Spleen (tissue), 11 donors: ENCODE measurements at regions not wholly inside any gene's neighbourhood (a gene's known extent, or its start where the extent isn't known, plus 50 kb on each side); places are given as distances from the start of the nearest gene placed in this dataset.

ENCODE experiments used
- DNase-seq: peaks from one replicate; pipeline ENCODE4 v3.0.0-alpha.2; 2020
- H3K27ac ChIP-seq, 8 donors: fragments of 200-600 bp; sonication (generic) in 7 of 8; 1 replicate in 4 of 8; 2 replicates in 4 of 8; pipeline versions ENCODE4 v1.5.0 to v1.8.0; 2016 to 2021; ENCODE audit warnings: inconsistent platforms in 4 of 8, mild to moderate bottlenecking in 4 of 8, moderate library complexity in 1 of 8
- H3K27me3 ChIP-seq, 7 donors: fragments of 200-600 bp; sonication (generic) in 6 of 7; replicated peaks in 1 of 7; 1 replicate in 4 of 7; 2 replicates in 3 of 7; pipeline versions ENCODE4 v1.5.0 to v1.8.0; 2016 to 2021; ENCODE audit warnings: inconsistent platforms in 3 of 7, mild to moderate bottlenecking in 1 of 7
- H3K36me3 ChIP-seq, 6 donors: fragments of 200-600 bp; sonication (generic) in 5 of 6; 1 replicate in 4 of 6; 2 replicates in 2 of 6; pipeline versions ENCODE4 v1.5.0 to v1.8.0; 2016 to 2021; ENCODE audit warnings: inconsistent platforms in 2 of 6
- H3K4me1 ChIP-seq, 6 donors: fragments of 200-600 bp; sonication (generic) in 5 of 6; 1 replicate in 3 of 6; 2 replicates in 3 of 6; pipeline versions ENCODE4 v1.5.0 to v1.8.0; 2016 to 2021; ENCODE audit warnings: inconsistent platforms in 3 of 6
- H3K4me3 ChIP-seq, 8 donors: fragments of 200-600 bp; sonication (generic) in 7 of 8; 1 replicate in 4 of 8; 2 replicates in 4 of 8; pipeline versions ENCODE4 v1.5.0 to v1.8.0; 2016 to 2021; ENCODE audit warnings: inconsistent platforms in 4 of 8, mild to moderate bottlenecking in 4 of 8, moderate library complexity in 2 of 8
- H3K9me3 ChIP-seq, 8 donors: fragments of 200-600 bp; sonication (generic) in 7 of 8; 1 replicate in 4 of 8; 2 replicates in 4 of 8; pipeline versions ENCODE4 v1.5.0 to v1.8.0; 2016 to 2021; ENCODE audit warnings: inconsistent platforms in 4 of 8
- POLR2A ChIP-seq, 3 donors: fragments of 450-650 bp; IDR thresholded peaks; one replicate each; pipeline ENCODE4 v1.5.1; 2017; ENCODE audit warnings: antibody characterized with exemption in 3 of 3, mild to moderate bottlenecking in 1 of 3
- POLR2AphosphoS5 ChIP-seq, 3 donors: sonication (generic); formaldehyde crosslinking; IDR thresholded peaks; one replicate each; pipeline ENCODE4 v1.5.1; 2017; ENCODE audit warnings: antibody characterized with exemption in 3 of 3
- WGBS, 5 donors: extraction: QIAGEN DNeasy Blood & Tissue Kit in 3 of 5; methylation state at CpG; one replicate each; pipeline versions ENCODE4 v1.1.5 to v1.1.7; 2013 to 2018; 5-methylcytosine and 5-hydroxymethylcytosine counted together
- intact Hi-C: fragments of 100-400 bp; cut with DNase I; formaldehyde crosslinking; loops from one replicate; pipeline ENCODE4 v1.15.0; 2023; ENCODE audit warnings: low total_unique reads
- TF ChIP-seq, protein P1 (sequence below), 11 experiments: fragments of 200-600 bp in 7 of 11; fragments of 450-650 bp in 4 of 11; sonication (generic) in 4 of 11; IDR thresholded peaks in 8 of 11; conservative IDR thresholded peaks in 3 of 11; 1 replicate in 7 of 11; 2 replicates in 4 of 11; pipeline versions ENCODE4 v1.4.0 to v1.8.0; 2016 to 2021; ENCODE audit warnings: antibody characterized with exemption in 11 of 11, inconsistent platforms in 4 of 11, mild to moderate bottlenecking in 1 of 11
- donor health status: healthy with polysubstance abuse.
- donor health status: DM: no; HTN: no; CAD: no; lungs with moderate emphysema.
- donor health status: DM: no; HTN: no; CAD: no.
- donor health status: Bipolar disorder and iron deficiency.
- donor health status: healthy.
- donor health status: DM: no; HTN: no; CAD: no.
- donor health status: DM: yes; HTN: yes; CAD: no.

DNA sequence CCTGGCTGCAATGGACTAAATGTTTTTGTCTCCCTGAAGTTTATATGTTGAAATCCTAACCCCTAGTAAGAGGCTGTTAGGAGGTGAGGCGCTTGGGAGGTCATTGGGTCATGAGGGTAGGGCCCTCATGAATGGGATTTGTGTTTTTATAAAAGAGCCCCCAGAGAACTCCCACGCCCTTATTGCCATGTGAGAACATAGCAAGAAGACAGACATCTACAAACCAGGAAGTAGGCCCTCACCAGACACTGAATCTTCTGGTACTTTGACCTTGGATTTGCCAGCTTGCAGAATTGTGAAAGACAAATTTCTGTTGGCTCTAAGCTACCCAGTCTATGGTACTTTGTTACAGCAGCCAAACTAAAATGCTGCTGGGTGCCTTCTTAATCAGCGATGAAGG lies 96.1 kb upstream of the SPATA13 start:
- WGBS, 5 donors: 75 to 83% (median 79%) methylated on average over 3 of the region's 3 CpGs
- intact Hi-C loops: no loop called here
- DNase-seq: no peak
- Histone ChIP-seq H3K27me3 (no peaks in the 10 kb centered on the region), H3K9me3 (no peaks in the 10 kb centered on the region), H3K4me3 (no peak overlapping the region), H3K36me3 (no peaks in the 10 kb centered on the region), H3K27ac (peak overlapping the region; percentile 6 to 91 (median 78)), H3K4me1 (peaks cover 7 to 37% (median 23%) of the 10 kb centered on the region in 6 donors)
- TF ChIP-seq, protein P1, sequence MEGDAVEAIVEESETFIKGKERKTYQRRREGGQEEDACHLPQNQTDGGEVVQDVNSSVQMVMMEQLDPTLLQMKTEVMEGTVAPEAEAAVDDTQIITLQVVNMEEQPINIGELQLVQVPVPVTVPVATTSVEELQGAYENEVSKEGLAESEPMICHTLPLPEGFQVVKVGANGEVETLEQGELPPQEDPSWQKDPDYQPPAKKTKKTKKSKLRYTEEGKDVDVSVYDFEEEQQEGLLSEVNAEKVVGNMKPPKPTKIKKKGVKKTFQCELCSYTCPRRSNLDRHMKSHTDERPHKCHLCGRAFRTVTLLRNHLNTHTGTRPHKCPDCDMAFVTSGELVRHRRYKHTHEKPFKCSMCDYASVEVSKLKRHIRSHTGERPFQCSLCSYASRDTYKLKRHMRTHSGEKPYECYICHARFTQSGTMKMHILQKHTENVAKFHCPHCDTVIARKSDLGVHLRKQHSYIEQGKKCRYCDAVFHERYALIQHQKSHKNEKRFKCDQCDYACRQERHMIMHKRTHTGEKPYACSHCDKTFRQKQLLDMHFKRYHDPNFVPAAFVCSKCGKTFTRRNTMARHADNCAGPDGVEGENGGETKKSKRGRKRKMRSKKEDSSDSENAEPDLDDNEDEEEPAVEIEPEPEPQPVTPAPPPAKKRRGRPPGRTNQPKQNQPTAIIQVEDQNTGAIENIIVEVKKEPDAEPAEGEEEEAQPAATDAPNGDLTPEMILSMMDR (IDR thresholded peaks at IDR 0.05 in 8 of 11, conservative IDR thresholded peaks at IDR 0.05 in 3 of 11): no peak
- TF ChIP-seq POLR2AphosphoS5 (IDR thresholded peaks at IDR 0.05) (no peak), POLR2A (IDR thresholded peaks at IDR 0.05) (no peak)

DNA sequence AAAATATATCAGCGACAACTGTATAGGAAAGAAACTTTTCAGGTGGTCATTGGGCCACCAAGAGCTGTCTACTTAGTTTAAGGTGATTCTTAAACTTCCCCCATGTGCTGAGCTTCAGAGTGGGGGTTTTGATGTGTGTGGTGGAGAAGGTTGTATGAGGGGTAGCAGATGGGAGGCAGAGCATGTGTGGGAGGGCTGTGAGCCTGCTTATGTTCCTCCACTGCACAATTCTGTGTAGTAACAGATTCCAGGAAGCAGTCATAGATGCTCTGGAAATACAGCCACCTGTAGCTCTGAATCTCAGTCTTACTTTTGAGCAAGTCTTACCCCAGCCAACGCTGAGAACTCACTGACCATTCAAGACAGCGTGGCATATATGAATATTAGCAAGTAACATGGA lies 95.3 kb upstream of the SPATA13 start:
- H3K9me3 ChIP-seq: no peaks in the 10 kb centered on the region
- intact Hi-C loops: no loop called here
- H3K27ac ChIP-seq: peak overlapping the region in 3 of 8 donors; percentile 76 to 91 (median 82)
- no peaks in the 10 kb centered on the region for H3K27me3 ChIP-seq
- DNase-seq: no peak
- H3K4me1 ChIP-seq: peaks cover 4 to 31% (median 20%) of the 10 kb centered on the region in 6 donors
- no peaks in the 10 kb centered on the region for H3K36me3 ChIP-seq
- TF ChIP-seq POLR2A (IDR thresholded peaks at IDR 0.05): no peak
- TF ChIP-seq, protein P1 (IDR thresholded peaks at IDR 0.05 in 8 of 11, conservative IDR thresholded peaks at IDR 0.05 in 3 of 11): no peak
- TF ChIP-seq POLR2AphosphoS5 (IDR thresholded peaks at IDR 0.05): no peak
- WGBS, 5 donors: 64 to 66% (median 65%) methylated on average over 3 of the region's 3 CpGs
- no peak overlapping the region for H3K4me3 ChIP-seq

DNA sequence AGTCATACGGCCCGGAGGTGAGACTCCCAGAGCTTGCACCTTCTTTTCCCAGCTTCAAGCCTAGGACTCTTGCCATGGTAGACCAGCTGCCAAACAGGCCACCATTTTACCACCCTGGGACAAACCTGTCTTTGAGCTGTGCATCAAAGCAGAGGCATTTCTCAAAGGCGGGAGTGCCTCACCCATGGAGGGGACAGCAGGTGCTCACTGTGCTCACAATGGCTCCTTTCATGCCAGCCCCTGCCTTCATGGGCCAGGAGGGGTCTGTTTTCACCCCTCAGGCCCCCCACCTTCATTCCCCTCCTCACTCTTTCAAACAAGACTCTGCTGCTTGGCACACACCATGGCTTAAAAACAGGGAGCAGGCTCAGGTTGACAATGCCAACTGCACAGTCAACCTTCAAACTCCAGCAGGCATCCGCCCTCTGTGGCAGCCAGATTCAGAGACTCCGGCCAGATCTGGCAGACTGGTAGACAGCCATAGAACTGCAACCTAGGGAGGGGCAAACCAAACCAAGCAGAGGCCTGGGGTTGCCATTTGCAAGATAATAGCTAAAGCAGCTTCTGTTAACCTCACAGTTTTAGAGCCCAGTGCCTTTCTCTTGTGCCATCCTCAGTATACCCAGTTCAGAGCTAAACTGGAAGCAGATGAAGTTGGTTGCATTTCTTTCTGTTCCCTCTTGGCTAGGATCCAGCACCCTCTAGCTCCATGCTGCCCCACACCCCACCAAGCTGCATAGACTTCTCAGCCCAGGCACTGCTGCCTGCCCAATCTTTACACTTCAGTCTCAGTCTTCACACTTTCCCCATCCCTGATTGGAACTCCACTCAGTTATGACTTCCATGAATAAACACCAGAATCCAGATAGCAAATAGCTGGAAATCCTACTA lies 93.9 kb upstream of the SPATA13 start:
- Histone ChIP-seq H3K27ac (peak overlapping the region in 1 of 8 donors; percentile 6), H3K9me3 (no peaks in the 10 kb centered on the region), H3K36me3 (no peaks in the 10 kb centered on the region), H3K4me3 (no peak overlapping the region), H3K4me1 (peaks cover 4 to 31% (median 20%) of the 10 kb centered on the region in 6 donors), H3K27me3 (no peaks in the 10 kb centered on the region)
- 90 to 96% (median 91%) methylated on average over 5 of the region's 5 CpGs for WGBS, 5 donors
- DNase-seq: no peak
- intact Hi-C loops: no loop called here
- no peak for TF ChIP-seq POLR2A (IDR thresholded peaks at IDR 0.05)
- TF ChIP-seq, protein P1 (IDR thresholded peaks at IDR 0.05 in 8 of 11, conservative IDR thresholded peaks at IDR 0.05 in 3 of 11): no peak
- no peak for TF ChIP-seq POLR2AphosphoS5 (IDR thresholded peaks at IDR 0.05)

DNA sequence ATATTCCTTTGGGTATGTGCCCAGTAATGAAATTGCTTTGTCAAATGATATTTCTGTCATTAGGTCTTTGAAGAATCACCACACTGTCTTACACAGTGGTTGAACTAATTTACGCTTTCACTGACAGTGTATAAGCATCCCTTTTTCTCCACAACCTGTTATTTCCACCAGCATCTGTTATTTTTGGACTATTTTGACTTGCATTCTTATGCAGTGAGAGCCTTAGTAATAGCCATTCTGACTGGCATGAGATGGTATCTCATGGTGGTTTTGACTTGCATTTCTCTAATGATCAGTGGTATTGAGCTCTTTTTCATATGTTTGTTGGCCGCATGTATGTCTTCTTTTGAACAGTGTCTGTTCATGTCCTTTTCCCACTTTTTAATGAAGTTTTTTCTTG lies 92.0 kb upstream of the SPATA13 start:
- peaks cover 0 to 14% (median 9%) of the 10 kb centered on the region in 6 donors for H3K4me1 ChIP-seq
- no peak overlapping the region for H3K4me3 ChIP-seq
- no peak for TF ChIP-seq POLR2A (IDR thresholded peaks at IDR 0.05)
- TF ChIP-seq, protein P1 (IDR thresholded peaks at IDR 0.05 in 8 of 11, conservative IDR thresholded peaks at IDR 0.05 in 3 of 11): no peak
- no peak for TF ChIP-seq POLR2AphosphoS5 (IDR thresholded peaks at IDR 0.05)
- H3K27me3 ChIP-seq: no peaks in the 10 kb centered on the region
- WGBS, 5 donors: 90 to 99% (median 97%) methylated on average over 2 of the region's 2 CpGs
- H3K9me3 ChIP-seq: no peaks in the 10 kb centered on the region
- no peak overlapping the region for H3K27ac ChIP-seq
- H3K36me3 ChIP-seq: no peaks in the 10 kb centered on the region
- DNase-seq: no peak
- intact Hi-C loops: no loop called here
